NCI-H774 (cell line): ENCODE measurements at regions not wholly inside any gene's neighbourhood (a gene's known extent, or its start where the extent isn't known, plus 50 kb on each side); places are given as distances from the start of the nearest gene placed in this dataset.
"Not testable (repeated sequence)": the region's sequence is repeated elsewhere in the genome, so short reads cannot be mapped to it uniquely, and the experiment has no call there.

Experiments used
- DNase-seq: peaks from one replicate; lab custom pipeline; 2025; lab: John Stamatoyannopoulos, UW

DNA sequence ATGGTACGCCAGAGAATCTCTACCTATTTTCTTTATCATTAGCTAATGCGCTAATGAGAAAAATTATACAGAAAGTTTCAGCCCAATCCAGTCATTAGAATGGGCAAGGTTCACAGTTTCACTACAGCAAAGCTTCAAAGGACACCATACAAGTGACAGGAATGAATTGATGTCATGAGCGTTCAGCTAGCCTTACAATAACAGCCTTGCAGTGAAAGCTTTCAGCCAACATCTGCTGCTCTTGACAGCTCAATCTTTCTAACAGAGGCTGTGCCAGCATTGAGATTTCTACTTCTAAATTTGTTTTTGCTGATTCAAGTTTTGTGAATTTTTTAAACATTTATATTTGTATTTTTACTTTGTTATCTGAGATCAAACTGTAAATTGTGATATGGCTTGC lies 302.4 kb upstream of the FAM174A start:
- DNase-seq = peak; percentile 20

DNA sequence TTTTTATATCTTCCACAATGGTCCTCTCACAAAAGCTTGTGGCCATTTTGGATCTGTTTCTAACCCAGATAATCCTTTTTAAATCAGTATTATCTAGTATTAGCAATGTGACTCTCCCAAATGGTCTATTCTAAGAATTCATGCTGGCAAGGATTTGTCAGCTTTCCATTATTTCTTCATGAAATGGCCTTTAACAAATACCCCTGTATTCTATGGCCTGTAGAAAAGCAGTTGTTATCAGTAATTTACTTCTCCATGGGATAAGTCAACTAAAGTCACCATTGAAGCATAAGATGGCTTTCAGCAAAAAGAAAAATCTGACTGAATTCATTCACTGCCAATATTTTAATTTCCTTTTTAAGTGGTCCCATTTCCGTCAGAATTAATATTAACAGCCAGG lies 346.4 kb upstream of the FAM174A start:
- no peak for DNase-seq

DNA sequence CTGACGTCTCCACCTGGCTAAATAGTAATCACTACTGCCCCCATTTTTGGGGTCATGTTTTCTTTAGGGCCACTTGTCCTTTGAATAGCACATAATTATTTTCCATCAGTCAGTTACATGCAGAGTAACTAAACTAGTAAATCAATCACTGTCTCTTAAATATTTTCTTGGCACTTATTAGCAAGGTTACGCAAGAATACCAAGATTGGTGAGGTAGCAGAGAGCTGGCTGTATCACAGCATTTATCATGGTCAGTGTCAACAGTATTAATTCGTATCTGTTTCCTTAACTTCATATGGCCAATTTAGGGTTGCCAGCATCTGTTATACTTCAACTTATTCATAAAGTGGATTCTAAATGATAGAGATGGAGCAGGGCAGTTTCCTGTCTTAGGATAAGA lies 346.8 kb upstream of the FAM174A start:
- DNase-seq = no peak

DNA sequence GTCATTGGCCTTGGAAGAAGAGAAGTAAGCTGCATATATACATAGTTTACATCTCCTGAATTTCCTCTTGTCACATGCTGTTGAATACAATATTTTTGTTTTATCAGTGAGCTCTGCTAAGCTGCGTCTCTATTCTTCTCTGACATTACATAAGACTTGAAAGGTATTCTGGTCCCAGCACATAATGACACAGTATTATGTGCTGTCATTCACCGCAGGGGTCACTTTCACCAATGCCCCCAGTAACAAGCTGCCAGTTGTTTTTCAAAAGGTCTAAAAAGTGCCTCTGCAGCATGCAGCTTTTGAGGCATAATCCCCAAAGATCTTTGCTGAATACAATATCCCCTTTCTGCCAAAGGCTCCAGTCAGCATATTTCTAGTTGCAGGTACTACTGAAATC lies 349.0 kb upstream of the FAM174A start:
- DNase-seq = no peak

DNA sequence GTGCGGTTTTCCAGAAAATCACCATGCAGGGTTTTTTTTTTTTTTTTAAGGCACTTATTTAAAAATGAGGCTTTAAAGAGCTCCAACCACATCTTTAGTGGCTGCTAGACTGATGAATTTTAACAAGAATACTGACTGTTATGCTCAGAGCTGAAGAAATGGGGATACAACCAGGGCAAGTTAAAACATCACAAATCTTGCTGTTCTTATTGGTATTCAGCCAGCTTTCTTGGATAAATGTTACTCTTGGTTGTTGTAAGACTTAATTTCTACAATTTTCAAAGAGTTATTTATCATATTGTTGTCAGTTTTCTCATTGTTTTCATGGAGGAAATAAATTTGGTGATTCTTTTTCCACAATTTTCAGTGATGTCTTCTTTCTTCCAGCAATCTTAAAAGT lies 352.8 kb upstream of the FAM174A start:
- no peak for DNase-seq

DNA sequence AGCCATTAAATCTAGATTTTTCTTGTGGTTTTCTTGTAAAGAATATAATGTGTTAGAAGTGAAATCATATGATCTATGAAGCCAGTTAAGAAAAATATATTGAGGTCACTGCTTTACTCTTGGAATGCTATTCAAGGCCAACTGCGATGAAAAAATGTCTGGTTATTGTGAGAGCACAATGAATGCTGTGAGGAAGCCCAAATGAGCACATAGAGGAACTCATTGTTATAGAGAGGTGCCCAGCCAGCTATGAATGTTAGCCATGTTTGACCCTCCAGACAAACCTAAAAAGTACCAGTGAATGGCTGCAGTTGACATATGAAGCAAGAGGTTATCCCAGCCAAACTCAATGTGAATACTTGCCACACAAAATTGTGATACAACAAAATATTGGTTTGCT lies 359.8 kb upstream of the FAM174A start:
- no peak for DNase-seq

DNA sequence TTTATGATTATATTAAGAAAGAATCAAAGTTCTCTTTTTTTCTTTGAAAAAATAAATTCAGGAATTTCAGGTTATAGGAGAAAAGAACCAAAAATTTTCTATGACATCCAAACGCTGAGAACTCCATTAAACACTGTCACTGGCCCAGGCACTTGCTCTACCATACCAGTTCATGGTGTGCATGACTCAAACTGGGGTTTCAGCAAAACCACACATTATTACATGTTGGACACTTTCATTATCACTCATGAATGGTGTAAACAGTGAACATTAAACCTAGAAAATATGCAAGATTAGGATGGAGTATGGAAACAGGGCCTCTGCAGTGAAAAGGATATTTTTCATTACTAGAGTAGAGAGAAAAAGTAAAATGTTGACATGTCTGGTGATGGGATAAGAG lies 369.9 kb upstream of the FAM174A start:
- no peak for DNase-seq

DNA sequence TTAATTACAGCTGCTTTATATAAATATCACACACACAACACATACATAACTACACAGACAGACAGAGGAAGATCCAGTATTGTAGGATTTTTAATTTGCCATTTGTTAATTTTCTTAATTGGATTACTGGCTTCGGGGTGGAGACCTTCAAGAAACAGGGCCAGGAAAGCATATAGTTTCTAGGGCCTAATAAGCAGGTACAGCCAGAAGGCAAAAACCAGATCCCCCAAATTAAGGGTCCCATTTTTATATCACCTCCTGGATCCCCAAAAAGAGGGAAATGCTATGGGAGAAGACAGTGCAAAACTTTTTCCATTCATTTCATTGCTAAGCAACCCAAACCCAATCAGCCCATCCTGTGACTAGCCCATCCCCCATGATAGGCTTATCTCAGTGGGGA lies 373.3 kb upstream of the FAM174A start:
- DNase-seq = no peak

DNA sequence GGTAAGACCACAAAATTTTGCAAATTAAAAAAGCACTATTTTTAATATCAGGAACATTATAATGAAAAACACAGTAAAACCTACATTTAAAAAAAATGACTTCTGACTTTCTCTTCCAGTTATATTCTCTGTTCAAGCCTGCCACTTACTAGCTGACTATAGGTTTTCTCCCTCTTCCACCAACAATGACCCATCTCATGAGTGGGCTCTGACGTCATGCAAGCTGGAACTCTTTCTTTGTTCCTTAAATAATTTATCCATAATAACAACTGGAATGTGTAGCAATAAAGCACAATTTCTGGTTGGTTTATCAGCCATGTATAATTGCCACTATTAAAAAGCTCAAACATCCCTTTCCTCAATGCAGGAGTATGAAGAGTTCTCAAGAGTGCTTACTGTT lies 378.1 kb upstream of the FAM174A start:
- no peak for DNase-seq

DNA sequence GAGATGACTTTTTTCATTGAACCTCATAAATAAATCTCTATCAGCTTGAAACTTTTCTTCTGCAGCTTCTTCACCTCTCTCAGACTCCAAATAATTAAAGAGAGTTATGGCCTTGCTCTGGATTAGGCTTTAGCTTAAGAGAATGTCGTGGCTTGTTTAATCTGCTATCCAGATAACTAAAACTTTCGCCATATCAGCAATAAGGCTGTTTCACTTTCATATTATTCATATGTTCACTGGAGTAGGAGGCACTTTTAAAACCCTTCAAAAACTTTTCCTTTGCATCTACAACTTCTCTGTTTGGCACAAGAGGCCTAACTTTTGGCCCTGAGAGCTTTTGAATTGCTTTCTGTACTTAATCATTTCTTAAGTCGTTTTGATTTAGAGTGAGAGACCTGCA lies 386.9 kb upstream of the FAM174A start:
- DNase-seq = no peak

DNA sequence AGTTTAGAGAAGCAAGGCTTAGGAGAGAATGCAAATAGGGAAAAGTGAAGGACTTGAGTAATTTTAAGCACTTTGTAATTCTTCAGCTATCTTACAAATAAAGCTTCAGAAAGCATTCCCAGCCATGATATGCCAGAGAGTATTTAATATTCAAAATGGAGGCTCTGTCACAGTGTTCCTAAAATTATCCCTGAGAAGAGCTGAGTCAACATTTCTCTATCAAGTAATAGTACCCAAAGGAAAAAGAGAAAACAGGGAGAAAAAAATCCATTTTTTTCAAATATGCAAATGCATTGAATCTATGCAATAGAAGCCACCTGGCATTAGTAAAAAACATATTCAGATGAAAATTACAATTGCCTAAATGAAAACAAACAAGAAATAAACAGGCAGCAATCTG lies 392.6 kb upstream of the FAM174A start:
- DNase-seq = no peak

DNA sequence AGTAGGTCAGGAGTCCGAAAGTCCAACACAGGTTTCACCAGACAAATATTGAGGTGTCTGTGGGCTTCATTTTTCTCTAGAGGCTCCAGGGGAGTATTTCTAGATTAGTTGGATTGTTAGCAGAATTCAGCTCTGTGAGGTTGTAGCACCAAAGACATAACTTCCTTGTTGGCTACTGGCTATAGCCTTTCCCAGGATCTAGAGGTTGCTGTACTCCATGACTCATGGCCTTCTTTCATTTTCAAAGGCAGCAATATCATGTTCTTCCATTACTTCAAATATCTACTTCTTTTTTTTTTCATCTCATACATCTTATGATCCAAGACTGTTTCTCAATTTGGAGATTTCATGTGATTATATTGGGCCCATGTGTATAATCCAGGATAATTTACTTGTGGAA lies 404.0 kb upstream of the FAM174A start:
- DNase-seq = no peak

DNA sequence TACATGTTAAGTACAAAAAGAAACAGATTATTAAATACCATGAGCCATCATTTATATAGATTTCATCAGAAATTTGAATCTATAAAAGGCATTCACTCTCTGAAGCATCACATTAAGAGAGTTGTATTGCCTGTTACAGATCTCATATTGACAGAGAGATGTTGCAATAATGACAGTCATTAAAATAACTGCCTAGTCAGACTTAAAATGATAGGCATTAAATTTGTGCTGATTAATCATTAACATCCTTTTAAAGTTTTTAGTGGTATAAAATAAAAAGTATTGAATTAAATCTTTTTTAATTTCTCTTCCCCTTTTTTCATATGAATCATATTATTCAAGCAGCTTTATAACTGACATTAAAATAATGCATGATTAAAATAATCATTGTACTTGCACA lies 404.9 kb upstream of the FAM174A start:
- DNase-seq = no peak

DNA sequence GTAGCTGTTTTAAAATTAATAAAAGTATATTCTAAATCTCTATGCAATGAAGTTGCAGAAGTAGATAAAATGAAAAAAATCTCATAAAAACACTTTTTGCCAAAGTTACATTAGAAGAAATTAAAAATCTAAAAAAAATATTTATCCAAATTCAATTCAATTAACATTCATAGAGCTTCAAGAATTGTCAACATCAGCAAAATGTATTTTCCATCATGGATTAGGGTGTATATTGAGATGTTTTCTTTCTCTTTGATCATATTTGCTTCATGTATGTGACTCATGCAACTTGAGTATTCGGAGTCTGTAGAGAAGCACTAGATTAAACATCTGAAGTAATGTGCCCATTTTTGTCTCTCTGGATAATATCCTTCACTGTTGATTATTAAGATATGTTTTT lies 415.3 kb upstream of the FAM174A start:
- no peak for DNase-seq

DNA sequence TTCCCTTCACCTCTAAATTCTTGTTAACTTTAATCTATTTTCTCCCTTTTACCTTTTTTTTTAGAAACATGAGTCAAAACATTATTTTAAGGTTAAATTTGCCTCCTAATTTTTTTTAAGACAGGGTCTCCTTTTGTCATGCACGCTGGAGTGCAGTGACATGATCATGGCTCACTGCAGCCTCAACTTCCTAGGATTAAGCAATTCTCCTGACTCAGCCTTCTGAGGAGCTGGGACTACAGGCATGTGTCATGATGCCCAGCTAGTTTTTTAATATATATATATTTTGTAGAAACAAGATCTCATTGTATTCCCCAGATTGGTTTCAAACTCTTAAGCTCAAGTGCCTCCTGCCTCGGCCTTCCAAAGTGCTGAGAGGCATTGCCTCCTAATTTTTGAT lies 424.7 kb upstream of the FAM174A start:
- DNase-seq = no peak

DNA sequence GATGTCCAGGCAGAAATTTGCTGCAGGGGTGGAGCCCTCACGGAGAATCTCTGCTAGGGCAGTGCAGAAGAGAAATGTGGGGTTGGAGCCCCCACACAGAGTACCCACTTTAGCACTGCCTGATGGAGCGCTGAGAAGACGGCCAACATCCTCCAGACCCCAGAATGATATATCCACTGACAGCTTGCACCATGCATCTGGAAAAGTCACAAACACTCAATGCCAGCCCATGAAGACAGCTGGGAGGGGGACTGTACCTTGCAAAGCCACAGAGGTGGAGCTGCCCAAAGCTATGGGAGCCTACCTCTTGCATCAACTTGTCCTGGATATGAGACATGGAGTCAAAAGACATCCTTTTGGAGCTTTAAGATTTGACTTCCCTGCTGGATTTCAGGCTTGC lies 426.3 kb upstream of the FAM174A start:
- no peak for DNase-seq

DNA sequence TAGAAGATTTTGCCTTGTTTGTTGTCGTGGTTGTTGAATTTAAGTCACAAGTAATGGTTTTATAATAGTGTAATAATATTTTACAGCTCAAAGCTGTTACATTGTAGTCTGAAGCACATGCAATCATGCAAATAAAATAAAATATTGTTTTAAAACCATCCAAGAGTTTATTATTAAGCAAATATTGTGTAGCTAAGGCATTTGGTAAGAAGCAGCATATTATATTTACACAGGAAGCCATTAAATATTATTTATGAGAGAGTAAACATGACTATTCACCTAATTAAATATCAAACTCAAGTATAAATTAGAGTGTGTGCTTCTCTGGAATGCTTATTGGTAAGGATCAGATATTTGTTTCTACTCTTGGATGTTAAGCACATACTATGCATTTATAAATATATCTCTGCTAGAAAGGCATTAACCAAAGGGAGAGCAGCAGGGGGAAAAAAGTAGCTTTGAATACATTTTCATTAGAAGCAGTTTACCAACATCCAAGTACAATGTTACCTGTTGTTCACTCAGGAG lies 431.5 kb upstream of the FAM174A start:
- not testable (repeated sequence) for DNase-seq

DNA sequence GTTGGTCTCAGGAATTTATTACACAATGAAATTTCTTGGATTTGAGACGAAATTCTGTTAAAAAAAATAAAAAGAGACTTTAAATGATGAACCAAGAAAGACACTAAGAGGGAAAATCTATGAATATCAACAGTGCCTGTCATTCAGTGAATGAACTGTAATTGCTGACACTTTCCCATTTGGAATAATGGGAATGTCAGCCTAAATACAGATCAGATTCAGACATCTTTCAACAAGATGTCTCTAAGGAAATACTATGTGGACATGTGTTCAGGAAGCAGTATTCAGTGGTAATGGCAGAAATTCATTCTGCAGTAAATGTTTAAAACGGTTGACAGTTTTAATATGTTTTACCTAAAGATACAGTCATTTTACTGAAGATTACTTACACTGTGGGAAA lies 433.7 kb upstream of the FAM174A start:
- DNase-seq = not testable (repeated sequence)

DNA sequence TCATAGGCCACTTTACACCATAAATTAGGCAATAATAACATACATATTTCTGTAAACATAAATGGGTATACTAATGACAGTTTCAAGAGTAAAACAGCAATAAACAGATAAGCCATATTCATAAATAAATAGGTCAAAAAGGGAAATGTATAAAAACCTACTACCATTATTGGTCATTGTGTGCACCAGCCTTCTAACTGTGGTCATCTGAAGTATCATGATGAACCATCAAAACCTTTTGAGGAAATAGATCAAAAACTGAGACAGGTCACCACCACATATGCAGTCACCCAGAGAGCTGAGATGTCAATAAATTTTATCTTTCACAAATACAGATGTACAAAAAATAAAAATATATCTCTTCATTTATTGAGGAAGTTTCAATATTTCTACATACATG lies 438.8 kb upstream of the FAM174A start:
- DNase-seq = not testable (repeated sequence)

DNA sequence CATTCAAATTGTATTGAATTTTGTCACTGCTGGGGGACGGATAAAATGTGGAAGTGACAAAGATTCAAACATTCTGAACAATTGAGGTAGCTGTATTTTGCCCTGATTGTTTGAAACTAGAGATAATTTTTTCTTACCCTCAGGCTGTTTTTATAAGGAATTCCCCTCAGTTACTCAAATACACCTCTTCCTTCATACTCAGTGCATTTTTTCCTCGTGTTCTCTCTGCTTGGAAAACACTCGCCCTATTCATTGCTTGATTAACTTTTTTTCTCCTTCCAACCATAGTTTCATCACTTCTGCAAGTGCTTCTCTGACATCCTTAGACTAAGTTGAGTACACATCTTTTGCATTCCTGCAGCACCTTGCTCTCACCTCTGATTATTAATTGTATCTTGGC lies 454.5 kb upstream of the FAM174A start:
- not testable (repeated sequence) for DNase-seq

DNA sequence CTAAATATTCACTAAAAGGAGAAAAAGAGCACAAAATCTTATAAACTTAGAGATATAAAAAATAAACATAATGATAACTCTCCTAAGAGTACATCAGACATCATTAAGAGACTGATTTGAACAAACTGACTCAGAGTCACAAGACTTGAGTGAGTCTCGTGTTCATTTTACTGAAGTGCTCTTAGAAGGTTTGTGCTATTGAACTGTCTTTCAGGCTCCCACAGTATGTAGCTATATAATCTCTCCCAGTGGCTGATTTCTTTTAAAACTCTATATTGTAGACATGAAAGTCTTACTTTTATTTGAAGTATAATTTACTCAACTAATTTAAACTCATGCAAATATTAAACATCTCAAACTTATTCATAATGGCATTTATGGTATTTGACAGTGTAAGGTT lies 456.0 kb upstream of the FAM174A start:
- not testable (repeated sequence) for DNase-seq

DNA sequence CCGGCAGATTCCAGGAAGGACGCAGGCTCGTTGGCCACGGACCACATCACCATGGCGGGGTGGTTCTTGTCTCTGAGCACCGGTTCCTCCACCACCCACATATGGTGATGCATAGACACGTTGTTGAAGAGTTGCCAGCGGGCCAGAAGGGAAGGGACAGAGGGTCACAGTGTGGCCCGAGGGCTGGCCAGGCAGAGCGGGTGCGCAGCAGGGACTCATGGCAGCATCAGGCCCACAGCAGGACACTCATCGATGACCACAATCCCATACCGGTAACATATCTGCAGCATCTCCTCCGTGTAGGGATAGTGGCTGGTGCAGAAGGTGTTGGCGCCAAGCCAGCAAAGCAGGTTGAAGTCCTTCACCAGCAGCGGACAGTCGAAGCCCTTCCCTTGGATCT lies 469.2 kb upstream of the FAM174A start:
- not testable (repeated sequence) for DNase-seq

DNA sequence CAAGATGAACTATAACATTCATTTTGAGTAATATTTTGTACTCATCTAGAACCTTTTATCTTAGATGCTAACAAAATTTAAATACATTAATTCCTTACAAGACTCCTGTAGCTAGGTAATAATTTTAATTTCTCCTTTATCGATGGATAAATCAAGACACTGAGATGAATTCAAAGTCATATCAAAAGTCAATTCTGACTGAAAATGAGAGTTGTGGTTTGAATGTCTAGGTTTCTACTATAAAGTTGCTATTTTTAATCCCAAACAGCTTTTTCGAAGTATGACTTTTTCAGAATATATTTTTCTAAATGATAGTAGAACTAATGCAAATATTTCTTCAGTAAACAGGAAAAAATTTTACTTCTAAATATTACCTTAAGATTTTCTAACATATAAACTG lies 491.7 kb upstream of the FAM174A start:
- DNase-seq = no peak

DNA sequence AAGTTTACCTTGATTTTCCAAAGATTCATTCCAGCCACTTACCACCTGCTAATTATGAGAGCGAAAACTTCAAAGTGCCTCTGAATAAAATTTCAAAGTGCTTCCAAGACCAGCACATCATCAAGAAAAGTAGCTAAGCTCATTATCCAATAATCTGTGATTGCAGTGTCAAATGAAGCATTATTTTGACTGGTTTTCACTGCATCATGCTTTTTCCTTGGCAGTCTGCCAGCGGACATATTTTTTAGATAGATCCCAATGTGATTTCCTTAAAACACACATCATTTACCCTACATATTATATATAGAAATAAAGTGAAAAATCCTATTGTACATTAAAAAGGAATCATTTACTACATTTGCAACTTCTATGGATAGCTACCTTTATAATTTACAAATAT lies 508.6 kb upstream of the FAM174A start:
- DNase-seq = no peak

DNA sequence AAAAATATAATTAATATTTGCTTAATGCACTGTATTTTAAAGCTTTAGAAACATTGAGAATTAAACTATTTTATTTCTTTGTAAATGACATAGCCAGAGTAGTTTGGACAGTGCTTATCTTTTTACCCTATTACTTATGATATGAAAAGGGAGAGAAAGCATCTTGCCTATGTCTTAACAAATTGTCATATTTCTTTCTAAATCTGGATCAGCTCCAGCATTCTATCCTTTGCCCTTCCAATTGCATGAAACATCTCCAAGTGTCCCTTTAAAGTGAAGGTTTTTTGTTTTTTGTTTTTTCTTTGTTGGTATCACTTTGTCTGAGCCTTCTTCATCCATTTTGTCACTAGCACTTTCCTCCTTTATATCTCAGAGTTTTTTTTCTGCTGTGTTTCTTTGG lies 511.6 kb upstream of the FAM174A start:
- no peak for DNase-seq
